HG02885 (cell line): ENCODE measurements at regions not wholly inside any gene's neighbourhood (a gene's known extent, or its start where the extent isn't known, plus 50 kb on each side); places are given as distances from the start of the nearest gene placed in this dataset.
"Not testable (repeated sequence)": the region's sequence is repeated elsewhere in the genome, so short reads cannot be mapped to it uniquely, and the experiment has no call there.

Experiments used
- ATAC-seq: cut with Tn5 transposase; IDR thresholded peaks from one replicate; pipeline ENCODE4 v1.9.1; 2021; ENCODE audit warnings: mild to moderate bottlenecking; ENCODE audit not compliant: unreplicated experiment, poor library complexity

DNA sequence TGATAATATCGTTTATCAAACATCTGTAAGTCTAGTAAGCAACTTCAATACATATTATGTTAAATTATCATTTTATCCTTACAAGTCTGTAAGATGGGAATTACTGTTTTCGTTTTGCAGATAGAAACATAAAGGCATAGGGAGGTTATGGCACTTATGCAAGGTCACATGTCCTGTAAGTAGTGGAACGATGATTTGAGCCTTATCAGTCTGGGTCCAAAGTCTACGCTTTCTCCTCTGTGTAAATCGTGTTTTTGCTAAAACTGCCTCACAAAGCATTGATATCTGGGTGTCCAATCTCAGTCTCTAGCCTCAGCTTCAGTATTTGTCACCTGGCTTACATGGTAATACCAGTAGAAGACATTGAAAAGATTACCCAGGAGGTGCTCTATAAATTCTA, 174.9 kb upstream of the RASSF8 start:
- no peak for ATAC-seq

GRCh38 chr12:25784669-25785068, 173.8 kb upstream of the RASSF8 start:
- no peak for ATAC-seq

GRCh38 chr12:25785134-25785533, 173.3 kb upstream of the RASSF8 start:
- no peak for ATAC-seq

DNA sequence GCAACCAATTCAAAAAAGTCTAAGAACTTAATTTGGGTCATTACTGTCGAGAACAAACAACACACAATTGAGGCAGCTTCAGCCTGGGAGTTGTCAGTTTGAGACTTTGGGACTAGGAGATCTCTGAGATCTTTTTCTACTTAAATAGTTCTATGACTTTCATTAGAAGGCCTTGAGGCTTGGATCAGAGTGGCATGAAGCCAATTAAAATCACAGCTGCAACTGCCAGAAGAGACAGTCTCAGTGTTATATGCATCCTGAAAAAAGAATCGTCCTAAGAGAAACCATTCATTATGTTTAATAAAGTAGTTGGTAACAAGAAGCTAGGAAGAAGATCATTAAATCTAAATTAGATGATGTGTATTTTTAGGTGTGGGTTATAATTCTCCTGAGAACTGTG, 170.8 kb upstream of the RASSF8 start:
- ATAC-seq: no peak

DNA sequence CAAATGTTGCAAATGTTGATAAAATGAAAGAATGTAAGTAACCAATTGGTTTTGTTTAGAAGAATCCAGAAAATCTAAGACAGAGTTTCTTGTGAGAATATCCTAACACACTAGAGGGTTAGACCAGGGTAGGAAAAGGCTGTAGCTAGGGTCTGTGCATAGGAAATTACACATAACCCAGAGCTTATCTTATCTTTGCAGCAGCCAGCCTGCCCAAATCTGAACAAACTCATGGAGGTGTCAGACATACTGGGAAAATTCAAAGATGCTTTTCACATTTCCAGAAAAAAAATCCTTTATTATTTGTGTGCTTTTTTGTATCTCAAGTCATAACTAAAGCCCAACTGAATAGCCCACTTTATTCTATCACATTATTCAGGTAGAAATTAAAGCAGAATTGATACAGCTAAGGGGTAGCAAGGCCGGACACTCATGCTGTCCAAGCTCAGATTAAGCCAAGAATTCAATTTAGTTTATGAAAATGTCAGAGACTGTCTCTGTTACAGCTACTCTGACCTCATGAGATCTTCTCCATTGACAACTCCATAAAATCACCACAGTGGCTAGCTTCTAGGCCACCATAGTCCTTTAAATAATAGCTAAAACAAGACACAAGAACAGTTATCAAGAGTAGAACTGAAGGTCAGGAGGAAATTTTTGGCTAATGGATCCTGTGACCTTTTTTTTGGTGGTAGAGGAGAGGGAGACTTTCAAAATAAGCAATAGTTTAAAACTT, 169.6 kb upstream of the RASSF8 start:
- ATAC-seq: no peak

GRCh38 chr12:25789541-25789944, 168.9 kb upstream of the RASSF8 start:
- ATAC-seq: no peak

- ATAC-seq: no peak
Observed at GRCh38 chr12:25792031-25792430, 166.5 kb upstream of the RASSF8 start.

- ATAC-seq: no peak
Observed at GRCh38 chr12:25793196-25793595, 165.3 kb upstream of the RASSF8 start.

GRCh38 chr12:25794571-25794970, 163.9 kb upstream of the RASSF8 start:
- no peak for ATAC-seq

- no peak for ATAC-seq
Observed at GRCh38 chr12:25796523-25797000, 161.9 kb upstream of the RASSF8 start.

DNA sequence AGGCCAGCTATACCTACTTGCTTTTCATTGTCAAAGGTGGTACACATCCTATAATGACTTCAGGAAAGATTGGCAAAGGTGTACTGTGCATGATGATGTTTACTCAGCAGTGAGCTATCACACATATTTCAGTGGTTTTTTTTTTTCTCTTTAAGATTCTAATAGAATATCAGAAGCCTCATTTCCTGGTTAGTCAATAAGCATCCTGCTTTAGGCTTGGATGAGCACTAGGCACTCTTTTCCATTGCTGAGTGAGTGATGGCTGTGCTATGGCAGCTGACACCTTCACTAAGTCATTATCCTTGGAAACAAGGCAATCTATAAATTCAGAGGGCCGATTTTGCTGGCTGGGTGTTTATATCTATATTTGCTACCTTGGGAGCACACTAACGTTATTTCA, 161.1 kb upstream of the RASSF8 start:
- ATAC-seq: no peak

DNA sequence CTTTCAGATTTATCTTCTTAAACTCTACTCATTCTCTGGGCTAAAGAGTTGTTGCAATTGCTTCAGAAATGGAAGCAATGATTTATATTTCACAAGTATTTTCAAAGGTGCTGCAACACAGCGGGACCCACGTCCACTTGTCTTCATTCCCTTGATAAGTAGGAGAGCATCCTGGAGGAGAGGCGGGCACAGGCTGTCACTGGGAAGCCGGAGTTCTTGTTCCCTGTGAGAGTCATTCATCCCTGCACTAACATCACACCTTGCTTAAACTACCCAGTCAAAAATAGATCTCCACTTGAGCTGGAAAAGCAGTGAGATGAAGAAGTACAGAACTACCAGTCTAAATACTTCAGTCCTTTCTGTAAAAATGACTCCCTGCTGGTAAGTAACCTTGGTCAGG, 160.5 kb upstream of the RASSF8 start:
- ATAC-seq: no peak

GRCh38 chr12:25800101-25800500, 158.4 kb upstream of the RASSF8 start:
- ATAC-seq: no peak

DNA sequence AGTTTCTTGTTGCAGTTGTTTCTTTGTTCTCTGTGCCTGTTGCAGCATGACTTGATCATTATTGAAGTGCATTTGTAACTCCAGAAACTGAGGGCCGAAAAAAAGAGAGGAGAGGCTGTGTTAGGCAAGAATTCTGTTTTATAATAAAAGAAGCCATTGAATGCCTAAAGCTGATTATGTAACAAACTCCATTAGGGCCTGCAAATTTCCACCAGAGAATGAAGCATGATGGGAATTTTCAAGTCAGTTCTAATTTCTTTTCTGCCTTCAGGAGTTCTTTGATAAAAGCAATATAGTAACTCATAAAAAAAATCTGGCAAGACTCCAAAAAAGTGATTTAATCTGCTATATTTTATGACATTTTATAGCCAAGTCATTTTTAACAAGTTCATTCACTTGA, 156.7 kb upstream of the RASSF8 start:
- ATAC-seq: no peak

GRCh38 chr12:25802143-25802542, 156.3 kb upstream of the RASSF8 start:
- no peak for ATAC-seq

- not testable (repeated sequence) for ATAC-seq
Observed at GRCh38 chr12:25803029-25803664, 155.3 kb upstream of the RASSF8 start.

DNA sequence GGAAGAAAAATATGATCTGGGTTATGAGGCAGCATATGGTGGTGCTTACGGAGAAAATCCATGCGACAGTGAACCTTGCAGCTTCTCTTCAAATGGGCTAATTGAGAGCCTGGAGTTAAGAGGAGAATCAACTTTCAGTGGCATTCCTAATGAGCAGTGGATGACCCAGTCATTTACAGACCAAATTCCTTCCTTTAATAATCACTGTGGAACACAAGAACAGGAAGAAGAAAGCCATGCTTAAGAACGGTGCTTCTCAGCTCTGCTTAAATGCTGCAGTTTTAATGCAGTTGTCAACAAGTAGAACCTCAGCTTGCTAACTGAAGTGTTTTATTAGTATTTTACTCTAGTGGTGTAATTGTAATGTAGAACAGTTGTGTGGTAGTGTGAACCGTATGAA, 154.2 kb upstream of the RASSF8 start:
- not testable (repeated sequence) for ATAC-seq

- ATAC-seq: no peak
Observed at GRCh38 chr12:25806271-25806670, 152.2 kb upstream of the RASSF8 start.

- no peak for ATAC-seq
Observed at GRCh38 chr12:25808604-25809003, 149.9 kb upstream of the RASSF8 start.

DNA sequence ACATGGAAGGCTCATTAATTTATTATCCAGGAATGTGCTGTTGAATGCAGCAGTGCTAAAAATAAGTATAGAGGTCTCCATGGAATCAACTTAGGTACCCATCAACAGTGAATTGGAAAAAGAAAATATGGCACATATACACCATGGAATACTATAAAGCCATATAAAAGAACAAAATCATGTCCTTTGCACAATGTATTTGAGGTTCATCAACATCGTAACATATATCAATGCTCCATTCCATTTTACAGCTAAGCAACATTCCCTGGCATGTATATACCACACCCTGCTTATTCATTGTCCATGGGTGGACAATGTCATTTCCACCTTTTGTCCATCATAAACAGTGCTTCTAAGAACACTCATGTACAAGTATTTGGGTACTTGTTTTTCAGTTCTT, 147.8 kb upstream of the RASSF8 start:
- ATAC-seq: no peak

- ATAC-seq: peak; percentile 75
Observed at GRCh38 chr12:25811656-25812126, 146.8 kb upstream of the RASSF8 start.

DNA sequence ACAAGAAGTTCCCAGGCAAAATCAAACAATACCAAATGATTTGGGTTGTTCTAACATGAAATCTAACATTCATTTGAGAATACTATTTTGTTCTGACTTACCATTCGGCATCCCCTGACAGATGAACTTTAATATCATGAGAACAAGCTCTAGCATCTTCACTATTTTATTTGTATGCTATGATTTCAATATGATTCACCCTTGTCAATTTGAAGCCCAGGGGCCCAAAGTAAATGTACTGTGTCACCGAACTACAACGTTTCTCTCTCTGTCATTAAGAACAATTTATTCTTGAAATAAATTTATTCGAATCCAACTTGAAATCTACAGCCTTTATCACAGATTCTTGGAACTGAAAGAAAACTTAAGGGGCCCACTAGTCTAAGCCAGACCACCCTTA, 146.2 kb upstream of the RASSF8 start:
- no peak for ATAC-seq
